Stimulated activated CD4-positive, alpha-beta T cell treated with anti-CD3 and anti-CD28 coated beads, TNF-alpha, amount 100 ng/mL, for 4 hours (primary cell): ENCODE measurements at regions not wholly inside any gene's neighbourhood (a gene's known extent, or its start where the extent isn't known, plus 50 kb on each side); places are given as distances from the start of the nearest gene placed in this dataset.
A peak's percentile ranks its signal among the peaks of the same experiment; 100 is the strongest.

Experiments used
- DNase-seq, 3 experiments: peaks; one replicate each; pipeline ENCODE4 v3.0.0-alpha.2; 2020; ENCODE audit warnings: low read depth in 3 of 3

- no peak for DNase-seq
Observed at GRCh38 chr18:77833807-77834206, 584.2 kb downstream of the GALR1 start.

- no peak for DNase-seq
Observed at GRCh38 chr18:77851802-77852201, 602.2 kb downstream of the GALR1 start.

GRCh38 chr18:77853859-77854258, 604.2 kb downstream of the GALR1 start:
- DNase-seq, result no peak

- no peak for DNase-seq
Observed at GRCh38 chr18:77857678-77858655, 608.3 kb downstream of the GALR1 start.

- no peak for DNase-seq
Observed at GRCh38 chr18:77859634-77860033, 610.0 kb downstream of the GALR1 start.

- DNase-seq, result no peak
Observed at GRCh38 chr18:77862066-77862757, 612.6 kb downstream of the GALR1 start.

DNA sequence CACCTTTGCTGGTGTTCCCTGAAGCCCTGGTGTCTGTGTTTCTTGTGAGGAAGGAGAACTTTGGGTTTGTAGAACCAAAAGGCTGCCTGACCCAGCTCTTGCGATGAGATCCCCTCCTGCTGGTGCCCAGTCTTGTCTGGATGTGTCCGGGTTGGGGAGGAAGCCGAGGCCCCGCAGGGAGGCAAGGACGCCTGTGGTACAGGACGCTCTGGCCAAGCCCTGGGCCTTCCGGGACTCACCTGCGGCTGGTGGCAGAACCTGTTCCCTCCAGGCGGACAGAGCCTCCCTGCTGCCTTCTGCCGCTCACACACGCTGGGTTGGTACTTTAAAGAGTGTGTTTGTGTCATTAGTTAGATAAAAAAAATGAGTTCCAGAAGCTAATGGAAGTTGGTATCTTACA, 616.2 kb downstream of the GALR1 start:
- no peak for DNase-seq

- DNase-seq, result no peak
Observed at GRCh38 chr18:77866351-77866750, 616.7 kb downstream of the GALR1 start.

DNA sequence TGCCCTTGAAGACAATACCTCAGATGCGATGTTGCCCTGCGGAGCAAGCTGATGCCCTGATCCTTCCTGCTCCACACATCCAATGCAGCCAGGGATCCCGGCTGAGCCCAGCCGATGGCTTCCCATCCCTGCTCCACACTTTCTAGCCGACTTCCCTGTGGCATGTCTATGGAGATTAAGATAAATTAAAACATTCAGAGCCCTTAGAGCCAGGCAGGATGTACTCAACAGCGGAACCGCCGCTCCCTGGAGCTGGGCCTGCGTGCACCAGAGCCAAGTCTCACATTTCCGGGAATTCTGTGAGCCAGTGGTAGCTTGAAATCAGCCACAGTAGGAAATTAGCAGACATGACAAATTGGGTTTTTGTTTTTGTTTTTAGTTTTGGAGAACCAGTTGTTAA, 620.6 kb downstream of the GALR1 start:
- DNase-seq, result no peak

GRCh38 chr18:77870894-77871293, 621.2 kb downstream of the GALR1 start:
- no peak for DNase-seq

- no peak for DNase-seq
Observed at GRCh38 chr18:77872166-77872565, 622.5 kb downstream of the GALR1 start.

- DNase-seq, result no peak
Observed at GRCh38 chr18:77876319-77876865, 626.7 kb downstream of the GALR1 start.

DNA sequence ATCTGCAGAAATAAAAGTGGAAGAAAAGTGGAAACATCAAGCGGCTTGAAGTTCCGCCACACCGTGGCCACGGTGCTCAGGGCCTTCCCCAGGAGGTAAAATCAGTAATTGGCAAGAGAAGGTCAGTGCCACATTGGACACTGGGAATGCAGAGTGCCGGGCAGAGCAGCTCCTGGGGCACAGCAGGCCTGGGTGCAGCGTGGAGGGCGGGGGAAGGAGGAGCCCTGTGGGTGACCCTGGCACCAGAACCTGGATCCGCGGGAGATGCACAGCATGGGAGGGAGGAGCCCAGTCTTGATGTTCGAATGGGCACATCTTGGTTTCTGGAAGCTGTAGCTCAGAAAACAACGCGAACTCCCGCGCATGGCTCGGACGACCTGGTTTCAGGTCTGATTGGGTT, 630.2 kb downstream of the GALR1 start:
- DNase-seq, result no peak

DNA sequence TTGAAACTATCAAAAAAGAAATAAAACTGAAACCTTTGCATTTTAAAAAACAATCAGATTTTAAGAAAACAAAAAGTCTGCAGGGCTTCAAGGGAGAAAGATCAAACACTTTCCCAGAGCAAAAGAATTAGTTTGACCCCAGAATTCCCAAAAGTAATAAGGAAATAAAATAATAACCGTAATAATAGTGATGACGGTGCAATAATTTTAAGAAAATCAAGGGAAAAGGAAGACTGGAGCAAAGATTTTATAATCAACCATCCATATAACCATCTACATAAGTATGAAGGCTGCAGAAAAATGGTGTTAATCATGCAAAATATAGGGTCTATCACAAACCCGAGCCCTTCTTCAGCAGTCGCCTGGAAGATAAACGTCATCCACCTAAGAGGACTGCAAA, 634.8 kb downstream of the GALR1 start:
- DNase-seq, result no peak

GRCh38 chr18:77894060-77894459, 644.4 kb downstream of the GALR1 start:
- no peak for DNase-seq

GRCh38 chr18:77895250-77895649, 645.6 kb downstream of the GALR1 start:
- DNase-seq, result no peak

DNA sequence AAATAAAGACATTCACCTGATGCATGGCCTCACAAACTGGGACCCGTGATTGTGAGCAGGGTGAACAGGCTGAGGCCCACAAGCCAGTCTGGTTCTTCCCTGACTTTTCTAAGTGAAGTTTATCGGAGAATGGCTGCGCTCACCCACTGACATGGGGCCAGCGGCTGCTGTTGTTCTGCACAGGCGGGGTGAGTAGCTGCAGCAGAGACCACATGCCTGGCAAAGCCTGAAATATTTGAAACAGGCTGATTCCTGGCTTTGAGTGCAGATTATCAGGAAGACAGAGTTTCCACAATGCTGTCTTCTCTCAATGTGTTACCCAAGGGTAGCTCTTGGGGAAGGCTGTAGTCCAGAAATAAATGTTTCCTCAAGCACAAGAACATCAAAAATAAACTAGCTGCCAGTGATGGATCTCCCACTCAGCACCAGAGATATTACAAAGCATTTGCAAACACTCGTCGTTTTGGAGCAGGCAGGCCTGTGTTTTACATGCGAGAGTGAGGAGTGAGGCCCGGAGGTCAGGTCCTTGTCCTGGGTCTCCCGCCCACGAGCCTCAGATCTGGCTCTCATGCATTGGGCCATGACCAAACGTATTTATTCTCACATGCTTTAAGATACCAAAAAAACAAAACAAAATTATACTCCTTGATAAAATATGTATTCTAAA, 647.1 kb downstream of the GALR1 start:
- no peak for DNase-seq

DNA sequence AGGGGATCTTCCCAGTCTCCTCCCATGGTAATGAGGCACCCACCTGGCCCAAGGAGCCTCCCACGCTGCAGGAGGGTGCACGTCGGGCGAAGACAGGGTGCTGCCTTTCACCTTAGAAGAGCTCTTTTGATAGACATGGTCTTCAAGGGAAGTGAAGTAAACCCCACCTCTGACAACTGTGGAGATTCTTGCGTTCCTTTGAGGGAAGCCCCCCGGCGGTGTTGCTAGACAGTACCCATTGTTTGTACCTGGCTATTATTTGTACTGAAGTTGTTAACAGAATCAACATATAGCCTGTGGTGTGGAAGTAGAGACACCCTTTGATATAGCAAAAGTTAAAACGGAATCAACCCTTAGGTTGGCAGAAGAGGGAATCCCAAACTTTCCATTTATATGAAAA, 648.0 kb downstream of the GALR1 start:
- no peak for DNase-seq

- peak; percentile 12 to 26 (median 23) for DNase-seq
Observed at GRCh38 chr18:77899972-77900754, 650.5 kb downstream of the GALR1 start.

GRCh38 chr18:77905011-77905410, 655.4 kb downstream of the GALR1 start:
- no peak for DNase-seq

- no peak for DNase-seq
Observed at GRCh38 chr18:77905449-77906055, 655.9 kb downstream of the GALR1 start.
